PFSK-1 (cell line): ENCODE measurements at regions not wholly inside any gene's neighbourhood (a gene's known extent, or its start where the extent isn't known, plus 50 kb on each side); places are given as distances from the start of the nearest gene placed in this dataset.

Source experiments
- FOXP2 ChIP-seq: optimal IDR thresholded peaks from 2 replicates; pipeline ENCODE3; 2011; ENCODE audit warnings: borderline replicate concordance, control low read depth, inconsistent platforms; ENCODE audit not compliant: insufficient read depth; ENCODE audit errors: extremely low read length, extremely low read depth
- POLR2AphosphoS5 ChIP-seq: IDR thresholded peaks from 2 replicates; pipeline ENCODE4 v1.6.1; 2012; ENCODE audit warnings: low read depth, mild to moderate bottlenecking, control low read depth, low read length, moderate library complexity
- REST ChIP-seq, 2 experiments: IDR thresholded peaks; 2 replicates each; pipeline versions ENCODE4 v1.6.1 to v1.8.0; 2011 to 2012; ENCODE audit warnings: low read depth in 2 of 2, low read length in 2 of 2, control low read depth in 1 of 2, inconsistent platforms in 1 of 2, mild to moderate bottlenecking in 1 of 2, moderate library complexity in 1 of 2; ENCODE audit not compliant: insufficient read depth in 1 of 2
- SIN3A ChIP-seq: IDR thresholded peaks from 2 replicates; pipeline ENCODE4 v1.6.1; 2012; ENCODE audit warnings: mild to moderate bottlenecking, low read length, moderate library complexity, borderline replicate concordance; ENCODE audit not compliant: insufficient read depth
- TAF1 ChIP-seq: IDR thresholded peaks from 2 replicates; pipeline ENCODE4 v1.6.1; 2012; ENCODE audit warnings: low read length, control low read depth, borderline replicate concordance; ENCODE audit not compliant: insufficient read depth

GRCh38 chr1:181989261-181989920, 72.1 kb downstream of the ZNF648 start:
- TF ChIP-seq POLR2AphosphoS5 = no peak
- TF ChIP-seq SIN3A = no peak
- TF ChIP-seq REST (IDR thresholded peaks at IDR 0.05; ENCODE audit: insufficient read depth in 1 of 2, low read depth in 2 of 2, low read length in 2 of 2) = no peak
- TF ChIP-seq TAF1 = no peak
- no peak for TF ChIP-seq FOXP2
